ENCODE measurements at regions not wholly inside any gene's neighbourhood (a gene's known extent, or its start where the extent isn't known, plus 50 kb on each side); places are given as distances from the start of the nearest gene placed in this dataset.

DNA sequence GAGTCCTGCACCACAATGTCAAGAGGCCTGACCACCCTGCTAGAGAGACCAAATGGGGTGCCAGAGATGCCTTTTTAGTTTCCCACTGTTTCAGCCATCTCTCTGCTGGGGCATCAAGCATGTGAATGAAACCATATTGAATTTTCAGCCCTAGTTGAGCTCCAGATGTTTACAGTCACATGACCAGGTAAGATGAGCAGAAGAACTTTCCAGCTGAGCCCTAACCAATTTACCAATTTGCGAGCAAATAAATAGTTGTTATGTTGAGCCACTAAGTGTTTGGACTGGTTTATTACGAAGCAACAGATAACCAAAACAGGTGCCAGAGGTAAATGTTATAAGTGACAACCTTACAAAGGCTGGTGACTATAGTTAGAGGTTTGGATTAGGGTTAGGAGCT is 209.1 kb upstream of the CCL2 start:
- no peaks in the 10 kb centered on the region for H3K4me1 Mint-ChIP-seq
- H3K4me3 ChIP-seq (ENCODE audit: low read length in 2 of 2): no peak overlapping the region
- H3K9me3 ChIP-seq (ENCODE audit: control insufficient read depth in 1 of 2, low read length in 2 of 2): no peaks in the 10 kb centered on the region
- intact Hi-C loops (cut with micrococcal nuclease): no loop called here
- no peak overlapping the region for H3K27ac ChIP-seq (ENCODE audit: low read depth, low read length)
- ChIA-PET CTCF (ENCODE audit: partially characterized antibody) (no interaction called here), POLR2A (ENCODE audit: partially characterized antibody) (no interaction called here)
- no peak overlapping the region for H3K4me3 Mint-ChIP-seq
- H3K27me3 Mint-ChIP-seq: peaks cover 7 to 20% of the 10 kb centered on the region in 2 donors
- DNase-seq: no peak
- H3K4me1 ChIP-seq (ENCODE audit: insufficient read depth, low read length): no peaks in the 10 kb centered on the region
- peaks cover 0 to 6% (median 3%) of the 10 kb centered on the region in 8 donors for H3K9me3 Mint-ChIP-seq
- no peak overlapping the region for H3K27ac Mint-ChIP-seq
- no peaks in the 10 kb centered on the region for H3K27me3 ChIP-seq (ENCODE audit: insufficient read depth, low read length)
- no peaks in the 10 kb centered on the region for H3K36me3 Mint-ChIP-seq
- H3K36me3 ChIP-seq (ENCODE audit: insufficient read depth, low read length): no peaks in the 10 kb centered on the region

DNA sequence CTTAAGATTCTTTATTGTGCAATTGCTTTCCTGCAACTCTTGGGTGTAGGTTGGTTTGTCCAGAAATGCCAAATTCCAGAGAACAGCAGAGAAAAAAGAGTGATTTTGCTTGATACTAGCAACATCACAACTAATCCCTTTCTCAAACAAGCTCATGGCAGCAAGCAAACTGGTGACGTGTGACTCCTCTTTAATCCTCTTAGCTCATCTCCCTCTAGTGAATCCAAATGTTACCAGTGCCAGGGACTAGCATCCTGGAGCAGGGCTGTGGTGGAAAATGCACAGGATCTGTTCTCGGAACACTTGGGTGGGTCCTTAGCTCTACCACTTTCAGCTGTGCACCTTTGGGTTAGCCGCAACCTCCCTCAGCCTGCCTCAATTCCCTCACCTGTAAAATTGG is 204.0 kb upstream of the CCL2 start:
- Histone ChIP-seq H3K9me3 (ENCODE audit: control insufficient read depth in 1 of 2, low read length in 2 of 2) (no peaks in the 10 kb centered on the region), H3K27me3 (ENCODE audit: insufficient read depth, low read length) (no peaks in the 10 kb centered on the region), H3K27ac (ENCODE audit: low read depth, low read length) (no peak overlapping the region), H3K4me1 (ENCODE audit: insufficient read depth, low read length) (no peaks in the 10 kb centered on the region), H3K4me3 (ENCODE audit: low read length in 2 of 2) (no peak overlapping the region), H3K36me3 (ENCODE audit: insufficient read depth, low read length) (no peaks in the 10 kb centered on the region)
- intact Hi-C loops (cut with micrococcal nuclease): no loop called here
- H3K36me3 Mint-ChIP-seq: no peaks in the 10 kb centered on the region
- H3K27me3 Mint-ChIP-seq: peaks cover 8 to 21% of the 10 kb centered on the region in 2 donors
- no peaks in the 10 kb centered on the region for H3K4me1 Mint-ChIP-seq
- ChIA-PET POLR2A (ENCODE audit: partially characterized antibody) (no interaction called here), CTCF (ENCODE audit: partially characterized antibody) (no interaction called here)
- no peak for DNase-seq
- peaks cover 0 to 6% (median 1%) of the 10 kb centered on the region in 8 donors for H3K9me3 Mint-ChIP-seq
- no peak overlapping the region for H3K4me3 Mint-ChIP-seq
- H3K27ac Mint-ChIP-seq: no peak overlapping the region

DNA sequence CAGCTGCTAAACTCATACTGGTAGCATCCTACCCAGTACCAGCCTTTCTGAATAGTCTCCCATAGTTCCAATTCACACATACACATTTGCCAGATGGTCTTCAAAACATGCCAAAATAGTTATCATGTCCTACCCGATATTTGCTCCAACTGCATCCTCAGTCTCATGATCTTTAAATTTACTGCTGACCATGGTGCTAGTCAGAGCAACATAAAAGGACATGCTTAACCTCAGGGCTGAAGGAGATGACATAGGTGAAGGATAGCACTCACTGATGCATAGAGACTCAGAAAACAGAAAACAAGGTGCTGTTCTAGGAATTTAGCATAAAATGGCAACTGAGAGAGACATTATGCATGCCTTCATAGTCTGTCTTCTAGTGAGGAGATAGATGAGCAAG is 200.6 kb upstream of the CCL2 start:
- CTCF ChIA-PET (ENCODE audit: partially characterized antibody): no interaction called here
- no peak overlapping the region for H3K4me3 Mint-ChIP-seq
- no peak overlapping the region for H3K4me3 ChIP-seq (ENCODE audit: low read length in 2 of 2)
- intact Hi-C loops (cut with micrococcal nuclease): no loop called here
- H3K4me1 Mint-ChIP-seq: no peaks in the 10 kb centered on the region
- no peaks in the 10 kb centered on the region for H3K36me3 Mint-ChIP-seq
- H3K27ac Mint-ChIP-seq: no peak overlapping the region
- no peak for DNase-seq
- no peaks in the 10 kb centered on the region for H3K36me3 ChIP-seq (ENCODE audit: insufficient read depth, low read length)
- H3K27ac ChIP-seq (ENCODE audit: low read depth, low read length): no peak overlapping the region
- H3K27me3 Mint-ChIP-seq: peaks cover 5 to 22% of the 10 kb centered on the region in 2 donors
- H3K9me3 Mint-ChIP-seq: peaks cover 0 to 7% (median 1%) of the 10 kb centered on the region in 8 donors
- H3K4me1 ChIP-seq (ENCODE audit: insufficient read depth, low read length): no peaks in the 10 kb centered on the region
- H3K9me3 ChIP-seq (ENCODE audit: control insufficient read depth in 1 of 2, low read length in 2 of 2): no peaks in the 10 kb centered on the region
- POLR2A ChIA-PET (ENCODE audit: partially characterized antibody): interaction anchor here (0.8 kb wide), 1 partner anchor 262 kb away, joined by 3 read pairs; no protein-coding TSS in a partner anchor
- H3K27me3 ChIP-seq (ENCODE audit: insufficient read depth, low read length): peaks cover 3% of the 10 kb centered on the region

DNA sequence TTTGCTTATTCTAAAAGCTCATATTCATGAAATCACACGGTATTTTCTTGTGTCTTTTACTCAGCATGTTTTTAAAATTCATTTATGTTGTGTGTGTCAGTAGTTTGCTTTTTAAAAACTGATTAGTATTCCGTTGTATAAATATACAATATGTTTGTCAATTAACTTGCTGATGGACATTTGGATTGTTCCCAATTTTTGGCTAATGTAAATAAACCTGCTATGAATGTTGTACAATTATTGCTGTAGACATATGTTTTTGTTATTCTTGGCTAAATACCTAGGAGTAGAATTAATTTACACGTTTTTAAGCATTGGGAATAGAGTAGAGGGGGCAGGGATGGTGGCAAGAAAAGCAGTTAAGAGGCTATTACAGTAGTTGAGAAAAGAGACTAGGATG is 199.5 kb upstream of the CCL2 start:
- Histone ChIP-seq H3K36me3 (ENCODE audit: insufficient read depth, low read length) (no peaks in the 10 kb centered on the region), H3K27me3 (ENCODE audit: insufficient read depth, low read length) (peaks cover 3% of the 10 kb centered on the region), H3K9me3 (ENCODE audit: control insufficient read depth in 1 of 2, low read length in 2 of 2) (no peaks in the 10 kb centered on the region), H3K4me3 (ENCODE audit: low read length in 2 of 2) (no peak overlapping the region), H3K27ac (ENCODE audit: low read depth, low read length) (no peak overlapping the region), H3K4me1 (ENCODE audit: insufficient read depth, low read length) (no peaks in the 10 kb centered on the region)
- ChIA-PET CTCF (ENCODE audit: partially characterized antibody) (no interaction called here), POLR2A (ENCODE audit: partially characterized antibody) (no interaction called here)
- no peaks in the 10 kb centered on the region for H3K4me1 Mint-ChIP-seq
- intact Hi-C loops (cut with micrococcal nuclease): no loop called here
- no peak for DNase-seq
- peaks cover 5 to 21% of the 10 kb centered on the region in 2 donors for H3K27me3 Mint-ChIP-seq
- H3K4me3 Mint-ChIP-seq: no peak overlapping the region
- H3K9me3 Mint-ChIP-seq: peaks cover 0 to 7% (median 3%) of the 10 kb centered on the region in 8 donors
- no peaks in the 10 kb centered on the region for H3K36me3 Mint-ChIP-seq
- H3K27ac Mint-ChIP-seq: no peak overlapping the region

DNA sequence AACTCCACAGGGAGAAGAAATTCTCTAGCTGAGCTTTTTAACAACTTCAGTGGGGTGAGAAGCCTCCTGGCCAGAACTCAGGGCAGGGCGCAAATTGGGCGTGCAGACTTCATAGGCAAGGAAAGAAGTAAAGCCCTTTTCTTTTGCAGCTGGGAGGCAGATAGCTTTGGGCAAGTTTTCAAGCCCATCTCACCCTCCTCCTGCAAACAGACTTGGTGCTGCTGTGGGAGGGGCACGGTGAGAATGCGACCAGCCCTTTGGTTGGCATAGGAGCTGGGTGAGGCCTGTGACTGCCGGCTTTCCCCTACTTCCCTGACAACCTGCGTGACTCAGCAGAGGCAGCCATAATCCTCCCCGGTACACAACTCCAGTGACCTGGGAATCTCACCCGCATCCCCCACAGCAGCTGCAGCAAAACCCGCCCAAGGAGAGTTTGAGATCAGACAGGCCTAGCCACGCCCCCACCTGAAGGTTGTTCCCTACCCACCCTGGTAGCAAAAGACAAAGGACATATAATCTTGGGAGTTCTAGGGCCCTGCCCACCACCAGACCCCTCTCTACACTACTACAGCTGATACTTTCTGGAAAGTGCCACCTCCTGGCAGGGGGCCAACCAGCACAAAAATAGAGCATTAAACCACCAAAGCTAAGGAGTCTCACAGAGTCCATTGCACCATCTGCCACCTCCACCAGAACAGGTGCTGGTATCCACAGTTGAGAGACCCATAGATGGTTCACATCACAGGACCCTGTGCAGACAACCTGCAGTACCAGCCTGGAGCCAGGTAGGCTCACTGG is 195.5 kb upstream of the CCL2 start:
- Histone ChIP-seq H3K27me3 (ENCODE audit: insufficient read depth, low read length) (peaks cover 3% of the 10 kb centered on the region), H3K36me3 (ENCODE audit: insufficient read depth, low read length) (no peaks in the 10 kb centered on the region), H3K4me1 (ENCODE audit: insufficient read depth, low read length) (no peaks in the 10 kb centered on the region), H3K4me3 (ENCODE audit: low read length in 2 of 2) (no peak overlapping the region), H3K27ac (ENCODE audit: low read depth, low read length) (no peak overlapping the region), H3K9me3 (ENCODE audit: control insufficient read depth in 1 of 2, low read length in 2 of 2) (no peaks in the 10 kb centered on the region)
- intact Hi-C loops (cut with micrococcal nuclease): no loop called here
- DNase-seq: no peak
- Mint-ChIP-seq H3K36me3 (no peaks in the 10 kb centered on the region), H3K27ac (no peak overlapping the region), H3K4me3 (no peak overlapping the region), H3K4me1 (no peaks in the 10 kb centered on the region), H3K27me3 (peaks cover 9 to 21% of the 10 kb centered on the region in 2 donors), H3K9me3 (peaks cover 0 to 16% (median 1%) of the 10 kb centered on the region in 8 donors)
- CTCF ChIA-PET (ENCODE audit: partially characterized antibody): no interaction called here
- POLR2A ChIA-PET (ENCODE audit: partially characterized antibody): no interaction called here

DNA sequence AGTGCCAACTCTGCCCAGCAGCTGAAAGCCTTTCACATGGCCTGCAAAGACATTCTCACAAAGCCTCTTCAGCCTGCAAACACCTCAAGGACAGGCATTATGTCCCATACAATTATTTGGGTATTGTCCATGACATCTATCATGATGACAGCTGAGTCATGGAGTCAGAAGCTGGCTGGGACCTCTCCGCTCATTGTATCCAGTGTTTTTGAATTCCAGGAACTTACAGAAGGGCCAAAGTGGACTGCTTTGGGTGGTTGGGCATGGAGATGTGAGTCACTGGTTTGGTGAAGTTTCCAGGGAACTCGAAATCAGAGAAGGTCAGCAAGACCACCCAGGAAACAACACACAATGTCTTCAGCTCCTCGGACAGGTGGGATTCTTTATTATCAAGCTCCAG is 188.6 kb upstream of the CCL2 start:
- Histone ChIP-seq H3K4me1 (ENCODE audit: insufficient read depth, low read length) (no peaks in the 10 kb centered on the region), H3K9me3 (ENCODE audit: control insufficient read depth in 1 of 2, low read length in 2 of 2) (no peaks in the 10 kb centered on the region), H3K27me3 (ENCODE audit: insufficient read depth, low read length) (no peaks in the 10 kb centered on the region), H3K4me3 (ENCODE audit: low read length in 2 of 2) (no peak overlapping the region), H3K27ac (ENCODE audit: low read depth, low read length) (no peak overlapping the region), H3K36me3 (ENCODE audit: insufficient read depth, low read length) (no peaks in the 10 kb centered on the region)
- Mint-ChIP-seq H3K27me3 (peaks cover 0 to 2% of the 10 kb centered on the region in 2 donors), H3K27ac (no peak overlapping the region), H3K4me3 (no peak overlapping the region), H3K36me3 (no peaks in the 10 kb centered on the region), H3K4me1 (no peaks in the 10 kb centered on the region), H3K9me3 (peaks cover 0 to 8% (median 0%) of the 10 kb centered on the region in 8 donors)
- no peak for DNase-seq
- intact Hi-C loops (cut with micrococcal nuclease): no loop called here
- ChIA-PET CTCF (ENCODE audit: partially characterized antibody) (no interaction called here), POLR2A (ENCODE audit: partially characterized antibody) (no interaction called here)

DNA sequence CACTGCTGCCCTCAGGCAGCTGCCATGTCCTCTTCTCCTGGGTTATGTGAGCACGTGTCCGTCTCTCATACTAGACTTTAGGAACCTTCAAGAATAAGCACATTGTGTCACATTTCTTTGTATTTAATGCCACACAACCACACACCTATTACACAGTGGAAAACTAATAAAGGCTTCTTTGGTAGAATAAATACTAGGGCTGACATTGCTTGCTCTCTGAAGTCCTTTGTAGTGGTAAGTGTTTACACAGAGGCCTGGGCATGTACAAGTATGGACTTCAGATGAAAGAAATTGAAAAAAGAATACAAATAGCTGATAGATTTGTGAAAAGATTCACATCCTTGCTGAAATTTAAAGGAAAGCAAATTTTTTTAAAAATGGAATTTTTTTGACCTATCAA is 188.1 kb upstream of the CCL2 start:
- no peak for DNase-seq
- Histone ChIP-seq H3K36me3 (ENCODE audit: insufficient read depth, low read length) (no peaks in the 10 kb centered on the region), H3K4me3 (ENCODE audit: low read length in 2 of 2) (no peak overlapping the region), H3K9me3 (ENCODE audit: control insufficient read depth in 1 of 2, low read length in 2 of 2) (no peaks in the 10 kb centered on the region), H3K4me1 (ENCODE audit: insufficient read depth, low read length) (no peaks in the 10 kb centered on the region), H3K27ac (ENCODE audit: low read depth, low read length) (no peak overlapping the region), H3K27me3 (ENCODE audit: insufficient read depth, low read length) (no peaks in the 10 kb centered on the region)
- Mint-ChIP-seq H3K36me3 (no peaks in the 10 kb centered on the region), H3K4me1 (no peaks in the 10 kb centered on the region), H3K4me3 (no peak overlapping the region), H3K27ac (no peak overlapping the region), H3K27me3 (peaks cover 0 to 6% of the 10 kb centered on the region in 2 donors), H3K9me3 (peaks cover 0 to 8% (median 1%) of the 10 kb centered on the region in 8 donors)
- CTCF ChIA-PET (ENCODE audit: partially characterized antibody): no interaction called here
- intact Hi-C loops (cut with micrococcal nuclease): no loop called here
- POLR2A ChIA-PET (ENCODE audit: partially characterized antibody): no interaction called here

All from CD4-positive, alpha-beta memory T cell (primary cell).